B cell (primary cell): ENCODE measurements at regions not wholly inside any gene's neighbourhood (a gene's known extent, or its start where the extent isn't known, plus 50 kb on each side); places are given as distances from the start of the nearest gene placed in this dataset.

Source experiments
- ATAC-seq: fragments of 200-7000 bp; cut with Tn5 transposase; one replicate; pipeline ENCODE4 v1.10.0; 2021; ENCODE audit warnings: low read depth, mild to moderate bottlenecking, moderate number of reproducible peaks, moderate library complexity
- CTCF ChIA-PET: fragments of 350-600 bp; sonication (Branson Sonifier 250); formaldehyde crosslinking; loops from one replicate; lab custom pipeline; 2021; ENCODE audit warnings: antibody characterized with exemption, inconsistent platforms; lab: Charles Lee
- POLR2A ChIA-PET: fragments of 350-600 bp; sonication (Branson Sonifier 250); formaldehyde crosslinking; loops from one replicate; lab custom pipeline; 2021; ENCODE audit warnings: antibody characterized with exemption; lab: Charles Lee
- DNase-seq: peaks from one replicate; pipeline ENCODE4 v3.0.0; 2013
- H2AFZ ChIP-seq: 2 replicates; pipeline ENCODE4 v1.6.1; 2012; ENCODE audit warnings: mild to moderate bottlenecking, low read depth, low read length; ENCODE audit not compliant: insufficient read depth, poor library complexity, severe bottlenecking
- H3K27ac ChIP-seq, 2 donors: 1 replicate in 1 of 2; 2 replicates in 1 of 2; pipeline ENCODE4 v1.5.1; 2012 to 2013; ENCODE audit warnings: low read length in 2 of 2, mild to moderate bottlenecking in 2 of 2, moderate library complexity in 1 of 2
- H3K27me3 ChIP-seq, 4 experiments: fragments of 200-600 bp in 1 of 4; sonication (generic) in 1 of 4; replicated peaks in 1 of 4; 1 replicate in 2 of 4; 2 replicates in 2 of 4; pipeline versions ENCODE4 v1.6.1 to v1.7.0; 2013 to 2016; ENCODE audit warnings: low read length in 3 of 4, mild to moderate bottlenecking in 2 of 4, mixed read lengths in 1 of 4, moderate library complexity in 1 of 4; ENCODE audit not compliant: insufficient read depth in 4 of 4, control insufficient read depth in 3 of 4; ENCODE audit errors: control extremely low read depth in 1 of 4
- H3K36me3 ChIP-seq, 2 experiments: replicated peaks in 1 of 2; 1 replicate in 1 of 2; 2 replicates in 1 of 2; pipeline versions ENCODE4 v1.6.1 to v1.7.1; 2013; ENCODE audit warnings: low read length in 1 of 2; ENCODE audit not compliant: insufficient read depth in 2 of 2, control insufficient read depth in 1 of 2; ENCODE audit errors: control extremely low read depth in 1 of 2, extremely low read depth in 1 of 2
- H3K4me1 ChIP-seq, 2 donors: fragments of 200-600 bp in 1 of 2; sonication (generic) in 1 of 2; 1 replicate in 1 of 2; 2 replicates in 1 of 2; pipeline versions ENCODE4 v1.5.1 to v1.6.1; 2013 to 2017; ENCODE audit warnings: low read length in 2 of 2; ENCODE audit not compliant: control insufficient read depth in 2 of 2, insufficient read depth in 2 of 2
- H3K4me2 ChIP-seq: replicated peaks from 2 replicates; pipeline ENCODE3; 2012; ENCODE audit warnings: mild to moderate bottlenecking, low read depth, low read length; ENCODE audit not compliant: poor library complexity, severe bottlenecking
- H3K4me3 ChIP-seq, 5 experiments: fragments of 200-600 bp in 1 of 5; sonication (generic) in 1 of 5; 1 replicate in 3 of 5; 2 replicates in 2 of 5; pipeline versions ENCODE4 v1.5.1 to v1.7.0; 2011 to 2016; ENCODE audit warnings: low read length in 4 of 5, mild to moderate bottlenecking in 4 of 5, low read depth in 2 of 5, control low read depth in 1 of 5, moderate library complexity in 1 of 5; ENCODE audit not compliant: insufficient read depth in 1 of 5; ENCODE audit errors: control extremely low read depth in 1 of 5, extremely low read depth in 1 of 5
- H3K79me2 ChIP-seq: fragments of 200-600 bp; sonication (generic); one replicate; pipeline ENCODE4 v1.6.0; 2016; ENCODE audit warnings: low read length; ENCODE audit not compliant: control insufficient read depth, insufficient read depth
- H3K9ac ChIP-seq: fragments of 200-600 bp; sonication (generic); 2 replicates; pipeline ENCODE4 v1.6.1; 2017; ENCODE audit warnings: mild to moderate bottlenecking, low read length, moderate library complexity
- H3K9me3 ChIP-seq, 3 donors: one replicate each; pipeline versions ENCODE4 v1.6.1 to v1.7.1; 2013; ENCODE audit warnings: low read length in 2 of 3; ENCODE audit not compliant: control insufficient read depth in 2 of 3, insufficient read depth in 1 of 3; ENCODE audit errors: control extremely low read depth in 1 of 3
- H4K20me1 ChIP-seq: 2 replicates; pipeline ENCODE4 v1.6.0; 2012; ENCODE audit warnings: mild to moderate bottlenecking, low read length; ENCODE audit not compliant: insufficient read depth, control insufficient read depth, poor library complexity, severe bottlenecking
- H3K27ac Mint-ChIP-seq: one replicate; pipeline ENCODE4 v1.8.0; 2021; ENCODE audit warnings: mixed read lengths
- H3K27me3 Mint-ChIP-seq: one replicate; pipeline ENCODE4 v1.8.0; 2021; ENCODE audit warnings: mixed read lengths
- H3K4me1 Mint-ChIP-seq: one replicate; pipeline ENCODE4 v1.8.0; 2021; ENCODE audit warnings: mixed read lengths
- H3K4me3 Mint-ChIP-seq: one replicate; pipeline ENCODE4 v1.8.0; 2021; ENCODE audit warnings: mixed read lengths
- H3K9me3 Mint-ChIP-seq: one replicate; pipeline ENCODE4 v1.8.0; 2022; ENCODE audit warnings: mixed read lengths; ENCODE audit not compliant: insufficient read depth
- EZH2 ChIP-seq: IDR thresholded peaks from 2 replicates; pipeline ENCODE4 v1.6.1; 2012; ENCODE audit warnings: borderline replicate concordance, low read depth, mild to moderate bottlenecking, moderate library complexity, low read length; ENCODE audit not compliant: insufficient read depth, poor library complexity, severe bottlenecking
- WGBS: methylation state at CpG from one replicate; pipeline ENCODE4 v1.1.5; 2013; ENCODE audit warnings: missing lambda C conversion rate; ENCODE audit not compliant: insufficient coverage; 5-methylcytosine and 5-hydroxymethylcytosine counted together
- intact Hi-C: fragments of 100-400 bp; cut with micrococcal nuclease; formaldehyde crosslinking; loops from one replicate; pipeline ENCODE4 v1.10.0; 2022
- TF ChIP-seq, protein P1 (sequence below): fragments of 200-600 bp; IDR thresholded peaks from one replicate; pipeline ENCODE4 v1.8.0; 2022; ENCODE audit warnings: antibody characterized with exemption, mild to moderate bottlenecking

DNA sequence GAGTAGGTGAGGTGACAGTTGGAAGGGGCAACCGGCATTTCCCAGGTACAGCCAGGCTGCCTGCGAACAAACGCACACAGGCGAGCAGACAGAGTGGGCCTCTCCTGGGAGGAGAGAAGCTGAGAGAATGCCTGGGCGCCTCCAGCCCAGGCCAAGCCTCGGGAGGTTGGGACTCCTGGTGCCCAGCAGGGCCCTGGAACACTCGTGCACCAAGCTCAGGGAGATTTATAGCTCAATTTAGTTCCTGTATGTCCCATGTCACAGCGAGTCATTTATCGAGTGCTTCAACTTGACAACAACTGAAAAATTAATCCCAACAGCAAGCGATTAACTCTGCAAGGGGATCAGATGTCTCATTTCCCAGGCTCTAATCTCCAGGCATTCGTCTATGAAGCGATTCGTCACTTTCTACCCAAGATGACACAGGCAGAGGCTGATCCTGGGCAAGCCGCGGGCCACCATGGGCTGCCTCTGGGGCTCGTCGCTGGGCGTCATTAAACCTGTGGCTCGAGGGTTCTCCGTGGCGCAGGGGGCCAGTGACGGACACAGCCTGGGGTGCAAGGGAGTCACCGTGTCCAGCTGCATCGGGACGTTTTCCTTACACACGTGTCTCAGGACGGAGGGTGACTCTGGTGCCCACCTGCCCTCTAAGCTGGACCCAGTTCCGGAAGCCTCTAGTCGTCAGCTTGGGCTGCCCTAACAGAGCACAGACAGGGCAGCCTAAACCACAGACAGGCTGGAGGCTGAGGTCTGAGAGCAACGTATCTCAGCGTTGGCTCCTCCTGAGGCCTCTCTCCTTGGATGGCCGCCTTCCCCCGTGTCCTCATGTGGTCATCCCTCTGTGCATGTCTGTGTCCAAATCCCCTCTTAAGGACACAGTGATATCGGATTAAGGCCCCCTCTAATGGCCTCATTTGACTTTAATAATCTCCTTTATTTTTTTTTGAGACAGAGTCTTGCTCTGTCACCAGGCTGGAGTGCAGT lies 154.1 kb downstream of the CTTN start:
- Histone ChIP-seq H3K79me2 (no peaks in the 10 kb centered on the region), H4K20me1 (no peaks in the 10 kb centered on the region), H3K4me3 (no peak overlapping the region), H3K4me2 (no peak overlapping the region), H3K4me1 (no peaks in the 10 kb centered on the region), H3K9me3 (no peaks in the 10 kb centered on the region), H3K27me3 (no peaks in the 10 kb centered on the region), H2AFZ (no peak overlapping the region), H3K27ac (no peak overlapping the region), H3K36me3 (no peaks in the 10 kb centered on the region), H3K9ac (no peak overlapping the region)
- Mint-ChIP-seq H3K9me3 (no peaks in the 10 kb centered on the region), H3K4me1 (no peaks in the 10 kb centered on the region), H3K4me3 (no peak overlapping the region), H3K27me3 (no peaks in the 10 kb centered on the region), H3K27ac (no peak overlapping the region)
- intact Hi-C loops, result no loop called here
- ChIA-PET CTCF (no interaction called here), POLR2A (no interaction called here)
- no peak for TF ChIP-seq EZH2
- TF ChIP-seq, protein P1, sequence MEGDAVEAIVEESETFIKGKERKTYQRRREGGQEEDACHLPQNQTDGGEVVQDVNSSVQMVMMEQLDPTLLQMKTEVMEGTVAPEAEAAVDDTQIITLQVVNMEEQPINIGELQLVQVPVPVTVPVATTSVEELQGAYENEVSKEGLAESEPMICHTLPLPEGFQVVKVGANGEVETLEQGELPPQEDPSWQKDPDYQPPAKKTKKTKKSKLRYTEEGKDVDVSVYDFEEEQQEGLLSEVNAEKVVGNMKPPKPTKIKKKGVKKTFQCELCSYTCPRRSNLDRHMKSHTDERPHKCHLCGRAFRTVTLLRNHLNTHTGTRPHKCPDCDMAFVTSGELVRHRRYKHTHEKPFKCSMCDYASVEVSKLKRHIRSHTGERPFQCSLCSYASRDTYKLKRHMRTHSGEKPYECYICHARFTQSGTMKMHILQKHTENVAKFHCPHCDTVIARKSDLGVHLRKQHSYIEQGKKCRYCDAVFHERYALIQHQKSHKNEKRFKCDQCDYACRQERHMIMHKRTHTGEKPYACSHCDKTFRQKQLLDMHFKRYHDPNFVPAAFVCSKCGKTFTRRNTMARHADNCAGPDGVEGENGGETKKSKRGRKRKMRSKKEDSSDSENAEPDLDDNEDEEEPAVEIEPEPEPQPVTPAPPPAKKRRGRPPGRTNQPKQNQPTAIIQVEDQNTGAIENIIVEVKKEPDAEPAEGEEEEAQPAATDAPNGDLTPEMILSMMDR, result no peak
- no peak for DNase-seq
- 88% methylated on average over 34 of the region's 34 CpGs for WGBS
- ATAC-seq, result no peak

DNA sequence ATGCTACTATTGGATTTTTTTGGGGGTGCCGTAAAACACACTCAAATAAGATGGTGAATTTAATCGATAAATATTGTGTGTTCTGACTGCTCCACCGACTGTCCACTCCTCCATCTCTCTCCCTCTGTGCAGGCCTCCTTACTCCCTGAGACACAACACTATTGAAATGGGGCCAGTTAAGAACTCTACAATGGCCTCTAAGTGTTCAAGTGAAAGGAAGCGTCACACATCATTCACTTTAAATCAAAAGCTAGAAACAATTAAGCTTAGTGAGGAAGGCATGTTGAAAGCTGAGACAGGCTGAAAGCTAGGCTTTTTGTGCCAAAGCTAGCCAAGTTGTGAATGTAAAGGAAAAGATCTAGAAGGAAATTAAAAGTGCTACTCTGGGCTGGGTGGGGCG lies 156.7 kb downstream of the CTTN start:
- CTCF ChIA-PET, result no interaction called here
- DNase-seq (no peak), ATAC-seq (no peak)
- Histone ChIP-seq H2AFZ (no peak overlapping the region), H3K79me2 (no peaks in the 10 kb centered on the region), H3K27me3 (no peaks in the 10 kb centered on the region), H3K4me3 (no peak overlapping the region), H3K4me2 (no peak overlapping the region), H3K27ac (no peak overlapping the region), H3K36me3 (no peaks in the 10 kb centered on the region), H3K4me1 (no peaks in the 10 kb centered on the region), H3K9me3 (no peaks in the 10 kb centered on the region), H4K20me1 (no peaks in the 10 kb centered on the region), H3K9ac (no peak overlapping the region)
- intact Hi-C loops, result no loop called here
- Mint-ChIP-seq H3K27ac (no peak overlapping the region), H3K4me3 (no peak overlapping the region), H3K4me1 (no peaks in the 10 kb centered on the region), H3K27me3 (no peaks in the 10 kb centered on the region), H3K9me3 (no peaks in the 10 kb centered on the region)
- 40% methylated on average over 1 of the region's 5 CpGs for WGBS
- TF ChIP-seq EZH2, result no peak
- TF ChIP-seq, protein P1, result no peak
- POLR2A ChIA-PET, result no interaction called here
